LNCAP (cell line): ENCODE measurements at regions not wholly inside any gene's neighbourhood (a gene's known extent, or its start where the extent isn't known, plus 50 kb on each side); places are given as distances from the start of the nearest gene placed in this dataset.

Experiments
- CTCF ChIP-seq: fragments of 450-650 bp; IDR thresholded peaks from 2 replicates; pipeline ENCODE4 v1.5.1; 2017; ENCODE audit warnings: mild to moderate bottlenecking

- TF ChIP-seq CTCF: no peak
Observed at GRCh38 chr3:10561946-10562560, 56.7 kb upstream of the ATP2B2 start.

- no peak for TF ChIP-seq CTCF
Observed at GRCh38 chr3:10563396-10563795, 58.0 kb upstream of the ATP2B2 start.

GRCh38 chr3:10565814-10566213 lies 60.4 kb upstream of the ATP2B2 start:
- TF ChIP-seq CTCF: no peak

GRCh38 chr3:10566451-10566850 lies 61.1 kb upstream of the ATP2B2 start:
- TF ChIP-seq CTCF: no peak

- TF ChIP-seq CTCF: no peak
Observed at GRCh38 chr3:10568549-10568948, 63.2 kb upstream of the ATP2B2 start.

GRCh38 chr3:10570196-10570946 lies 65.0 kb upstream of the ATP2B2 start:
- TF ChIP-seq CTCF: no peak

- no peak for TF ChIP-seq CTCF
Observed at GRCh38 chr3:10574101-10574620, 68.8 kb upstream of the ATP2B2 start.
